ENCODE measurements at regions not wholly inside any gene's neighbourhood (a gene's known extent, or its start where the extent isn't known, plus 50 kb on each side); places are given as distances from the start of the nearest gene placed in this dataset.

DNA sequence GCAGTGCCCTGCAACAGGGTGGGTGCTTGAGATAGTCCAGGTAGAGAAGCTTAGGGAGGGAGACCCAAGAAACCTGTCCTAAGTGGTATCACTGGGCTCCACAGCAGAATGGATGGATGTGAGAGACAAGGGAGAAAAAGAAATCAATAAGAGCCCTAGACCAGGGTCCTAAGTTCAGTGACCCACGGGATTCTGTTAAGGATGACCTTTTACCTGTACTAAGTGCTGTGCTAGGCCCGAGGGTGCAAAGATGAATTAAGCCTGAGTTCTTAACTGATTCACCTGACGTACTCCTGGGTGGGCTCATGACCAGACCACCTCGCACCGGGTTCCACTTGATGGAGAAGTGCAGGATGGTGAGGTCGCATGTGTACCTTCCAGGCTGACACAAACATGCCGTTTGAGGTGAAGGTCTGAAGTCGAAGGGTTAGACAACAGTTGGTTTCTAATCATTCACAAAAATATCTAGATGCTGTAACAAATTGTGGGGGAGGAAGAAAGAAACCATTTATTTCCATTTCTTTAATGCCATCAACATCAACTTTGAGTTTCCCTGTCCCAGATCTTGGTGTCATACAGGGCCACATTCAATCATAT lies 166.5 kb downstream of the HERPUD2 start:
- ATAC-seq (replicated peaks in 6 of 8) = no peak
- Histone ChIP-seq H3K4me1 (replicated peaks in 1 of 2) (no peaks in the 10 kb centered on the region), H3K4me3 (no peak overlapping the region), H3K27ac (no peak overlapping the region)
- 0 to 91% (median 75%) methylated on average over 1 to 8 of the region's 8 CpGs; no CpG with 5 or more reads in 1 of the 10 experiments for WGBS, 10 experiments
- in situ Hi-C loops (cut with MboI; ENCODE audit: low pct_unique_long_range_greater_than_20kb in 2 of 9, low sequenced_read_pairs in 9 of 9, unreplicated experiment in 9 of 9) = no loop called here

- in situ Hi-C loops (cut with MboI; ENCODE audit: low pct_unique_long_range_greater_than_20kb in 2 of 9, low sequenced_read_pairs in 9 of 9, unreplicated experiment in 9 of 9) = no loop called here
- Histone ChIP-seq H3K4me3 (no peak overlapping the region), H3K27ac (no peak overlapping the region), H3K4me1 (replicated peaks in 1 of 2) (no peaks in the 10 kb centered on the region)
- WGBS, 10 experiments = 14 to 95% (median 83%) methylated on average over 2 to 4 of the region's 4 CpGs; no CpG with 5 or more reads in 1 of the 10 experiments
- ATAC-seq (replicated peaks in 6 of 8) = no peak
Observed at GRCh38 chr7:35526645-35527044, 168.3 kb downstream of the HERPUD2 start.

- in situ Hi-C loops (cut with MboI; ENCODE audit: low pct_unique_long_range_greater_than_20kb in 2 of 9, low sequenced_read_pairs in 9 of 9, unreplicated experiment in 9 of 9) = loop anchor here in 1 of 9 experiments (25.0 kb wide), 2 partner anchors 337 to 462 kb away; no protein-coding TSS in a partner anchor
Observed at GRCh38 chr7:35524112-35524804, 170.7 kb downstream of the HERPUD2 start.

GRCh38 chr7:35523292-35523691 lies 171.6 kb downstream of the HERPUD2 start:
- no peak for ATAC-seq (replicated peaks in 6 of 8)
- Histone ChIP-seq H3K27ac (no peak overlapping the region), H3K4me3 (no peak overlapping the region), H3K4me1 (replicated peaks in 1 of 2) (no peaks in the 10 kb centered on the region)
- 0 to 100% (median 88%) methylated on average over 1 to 7 of the region's 7 CpGs for WGBS, 10 experiments
- in situ Hi-C loops (cut with MboI; ENCODE audit: low pct_unique_long_range_greater_than_20kb in 2 of 9, low sequenced_read_pairs in 9 of 9, unreplicated experiment in 9 of 9) = loop anchor here in 1 of 9 experiments (25.0 kb wide), 2 partner anchors 336 to 461 kb away; no protein-coding TSS in a partner anchor

More at GRCh38 chr7:35524112-35524804, 170.7 kb downstream of the HERPUD2 start:
- Histone ChIP-seq H3K4me3 (no peak overlapping the region), H3K4me1 (replicated peaks in 1 of 2) (no peaks in the 10 kb centered on the region), H3K27ac (no peak overlapping the region)
- 13 to 96% (median 65%) methylated on average over 1 to 5 of the region's 5 CpGs for WGBS, 10 experiments
- peak in 3 of 8 experiments; percentile 10 to 26 (median 10) for ATAC-seq (replicated peaks in 6 of 8)

GRCh38 chr7:35522697-35523096 lies 172.2 kb downstream of the HERPUD2 start:
- no peak overlapping the region for H3K27ac ChIP-seq
- no peak for ATAC-seq (replicated peaks in 6 of 8)
- H3K4me1 ChIP-seq (replicated peaks in 1 of 2) = no peaks in the 10 kb centered on the region
- no peak overlapping the region for H3K4me3 ChIP-seq
- WGBS, 10 experiments = 0 to 71% (median 24%) methylated on average over 1 to 4 of the region's 5 CpGs; no CpG with 5 or more reads in 2 of the 10 experiments
- in situ Hi-C loops (cut with MboI; ENCODE audit: low pct_unique_long_range_greater_than_20kb in 2 of 9, low sequenced_read_pairs in 9 of 9, unreplicated experiment in 9 of 9) = loop anchor here in 1 of 9 experiments (25.0 kb wide), 2 partner anchors 335 to 460 kb away; no protein-coding TSS in a partner anchor

DNA sequence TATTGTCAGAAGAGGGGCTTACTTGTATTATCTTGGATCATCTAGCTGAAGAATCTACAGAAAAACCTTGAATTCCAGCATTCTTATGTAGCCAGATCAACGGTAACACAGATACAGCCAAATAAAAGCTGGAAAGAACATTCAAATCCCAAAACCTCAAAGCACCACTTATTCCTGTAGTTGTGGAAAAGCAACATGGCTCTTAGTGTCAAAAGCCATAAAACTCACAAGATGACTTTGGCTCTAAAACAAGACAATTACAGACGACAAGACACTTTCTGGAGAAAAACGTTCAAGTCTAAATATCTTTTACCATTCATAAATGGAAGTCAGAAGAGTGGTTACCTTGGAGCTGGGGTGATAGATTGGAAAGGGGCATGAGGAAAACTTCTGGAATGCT lies 173.0 kb downstream of the HERPUD2 start:
- no peaks in the 10 kb centered on the region for H3K4me1 ChIP-seq (replicated peaks in 1 of 2)

DNA sequence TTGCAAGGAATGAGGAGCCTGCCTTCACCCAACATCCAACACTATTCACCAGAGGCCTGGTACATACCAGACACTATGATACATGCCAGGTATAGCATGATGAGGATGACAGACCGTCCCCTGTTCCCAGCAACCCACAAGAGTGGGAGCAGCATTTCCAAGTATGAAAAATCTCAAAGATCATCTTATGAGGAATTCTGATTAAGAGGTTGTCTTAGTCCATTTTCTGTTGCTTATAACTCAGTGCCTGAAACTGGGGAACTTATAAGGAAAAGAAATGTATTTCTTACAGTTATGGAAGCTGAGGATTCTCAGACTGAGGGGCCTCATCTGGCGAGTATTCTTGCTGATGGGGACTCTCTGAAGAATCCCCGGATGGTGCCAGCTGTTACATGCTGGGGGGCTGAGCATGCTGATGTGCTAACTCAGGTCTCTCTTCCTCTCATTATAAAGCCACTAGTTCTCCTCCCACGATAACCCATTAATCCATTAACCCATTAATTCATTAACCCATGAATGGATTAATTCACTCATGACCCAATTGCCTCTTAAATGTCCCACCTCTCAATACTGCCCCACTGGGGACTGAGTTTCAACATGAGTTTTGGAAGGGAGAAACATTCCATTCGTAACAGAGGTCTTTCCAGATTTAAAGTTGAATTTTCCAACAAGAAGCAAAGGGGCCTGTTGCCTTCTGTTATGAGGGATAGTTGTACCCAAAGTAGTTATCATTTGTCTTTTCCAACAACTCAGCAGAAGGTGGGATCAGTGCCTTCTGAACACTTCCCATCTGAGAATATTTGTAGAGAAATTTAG lies 173.9 kb downstream of the HERPUD2 start:
- H3K27ac ChIP-seq = no peak overlapping the region
- 17 to 83% (median 50%) methylated on average over 1 to 5 of the region's 5 CpGs; no CpG with 5 or more reads in 1 of the 10 experiments for whole genome bisulfite sequencing, 10 experiments
- no peaks in the 10 kb centered on the region for H3K4me1 ChIP-seq (replicated peaks in 1 of 2)
- ATAC-seq (replicated peaks in 6 of 8) = no peak
- no peak overlapping the region for H3K4me3 ChIP-seq
- in situ Hi-C loops (cut with MboI; ENCODE audit: low pct_unique_long_range_greater_than_20kb in 2 of 9, low sequenced_read_pairs in 9 of 9, unreplicated experiment in 9 of 9) = loop anchor here in 1 of 9 experiments (25.0 kb wide), 2 partner anchors 334 to 459 kb away; no protein-coding TSS in a partner anchor

More for the DNA sequence above, 173.0 kb downstream of the HERPUD2 start:
- ATAC-seq (replicated peaks in 6 of 8) = no peak
- Histone ChIP-seq H3K27ac (no peak overlapping the region), H3K4me3 (no peak overlapping the region)
- WGBS, 10 experiments = 0 to 100% (median 50%) methylated on average over 1 to 3 of the region's 3 CpGs
- in situ Hi-C loops (cut with MboI; ENCODE audit: low pct_unique_long_range_greater_than_20kb in 2 of 9, low sequenced_read_pairs in 9 of 9, unreplicated experiment in 9 of 9) = loop anchor here in 1 of 9 experiments (25.0 kb wide), 2 partner anchors 335 to 460 kb away; no protein-coding TSS in a partner anchor

GRCh38 chr7:35519971-35520809 lies 174.7 kb downstream of the HERPUD2 start:
- in situ Hi-C loops (cut with MboI; ENCODE audit: low pct_unique_long_range_greater_than_20kb in 2 of 9, low sequenced_read_pairs in 9 of 9, unreplicated experiment in 9 of 9) = loop anchor here in 1 of 9 experiments (25.0 kb wide), 2 partner anchors 333 to 458 kb away; no protein-coding TSS in a partner anchor
- 0 to 82% (median 26%) methylated on average over 2 to 12 of the region's 14 CpGs; no CpG with 5 or more reads in 1 of the 10 experiments for WGBS, 10 experiments

DNA sequence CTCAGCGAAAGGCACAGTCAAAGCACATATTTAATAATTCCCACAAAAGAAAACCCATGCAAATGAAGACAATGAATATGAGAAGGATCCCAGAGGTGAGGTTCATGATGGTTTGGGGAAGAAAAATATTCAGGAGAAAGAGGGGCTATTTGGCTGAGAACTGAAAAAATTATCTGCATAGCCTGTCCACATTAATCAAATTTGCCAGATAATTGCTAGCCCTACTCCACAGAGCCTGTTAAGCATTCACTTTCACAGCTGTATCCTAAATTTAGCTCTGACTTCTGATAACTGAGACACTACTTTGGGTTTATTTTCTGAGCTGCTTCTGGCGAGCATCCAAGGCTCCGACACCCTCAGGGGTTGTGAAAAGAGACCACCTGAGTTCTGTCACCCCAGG lies 176.2 kb downstream of the HERPUD2 start:
- no peak for ATAC-seq (replicated peaks in 6 of 8)
- in situ Hi-C loops (cut with MboI; ENCODE audit: low pct_unique_long_range_greater_than_20kb in 2 of 9, low sequenced_read_pairs in 9 of 9, unreplicated experiment in 9 of 9) = loop anchor here in 1 of 9 experiments (25.0 kb wide), 2 partner anchors 331 to 456 kb away; no protein-coding TSS in a partner anchor
- 19 to 100% (median 90%) methylated on average over 1 to 3 of the region's 3 CpGs for WGBS, 10 experiments
- no peak overlapping the region for H3K4me3 ChIP-seq
- H3K4me1 ChIP-seq (replicated peaks in 1 of 2) = no peaks in the 10 kb centered on the region
- no peak overlapping the region for H3K27ac ChIP-seq

More at GRCh38 chr7:35519971-35520809, 174.7 kb downstream of the HERPUD2 start:
- Histone ChIP-seq H3K4me1 (replicated peaks in 1 of 2) (no peaks in the 10 kb centered on the region), H3K27ac (no peak overlapping the region), H3K4me3 (no peak overlapping the region)
- peak; percentile 53 to 86 (median 72) for ATAC-seq (replicated peaks in 6 of 8)

- no peak overlapping the region for H3K4me3 ChIP-seq
- no peak overlapping the region for H3K27ac ChIP-seq
- WGBS, 10 experiments = 10 to 100% (median 100%) methylated on average over 1 of the region's 1 CpG; no CpG with 5 or more reads in 5 of the 10 experiments
- in situ Hi-C loops (cut with MboI; ENCODE audit: low pct_unique_long_range_greater_than_20kb in 2 of 9, low sequenced_read_pairs in 9 of 9, unreplicated experiment in 9 of 9) = loop anchor here in 1 of 9 experiments (25.0 kb wide), 2 partner anchors 329 to 454 kb away; no protein-coding TSS in a partner anchor
- ATAC-seq (replicated peaks in 6 of 8) = no peak
- no peaks in the 10 kb centered on the region for H3K4me1 ChIP-seq (replicated peaks in 1 of 2)
Observed at GRCh38 chr7:35516498-35516897, 178.4 kb downstream of the HERPUD2 start.

DNA sequence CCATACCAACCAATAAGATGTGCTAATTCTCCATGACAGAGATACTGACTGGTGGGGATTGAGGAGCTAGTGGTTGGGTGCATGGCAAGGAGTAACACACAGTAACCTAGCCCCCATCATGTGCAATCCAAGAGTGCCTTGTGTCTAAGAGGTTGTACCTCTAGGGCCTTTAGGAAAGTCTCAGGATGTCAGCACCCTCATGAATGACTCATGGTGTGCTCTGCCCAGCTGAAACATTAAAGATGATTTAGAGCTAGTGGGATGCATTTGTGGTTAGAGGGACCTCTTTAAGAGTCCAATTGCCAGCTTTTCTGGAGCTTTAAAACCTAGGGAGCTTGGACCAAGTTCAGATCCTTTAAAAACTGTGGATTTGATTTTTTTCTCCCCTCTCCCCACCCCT lies 181.1 kb downstream of the HERPUD2 start:
- peak in 3 of 8 experiments; percentile 36 to 51 (median 44) for ATAC-seq (replicated peaks in 6 of 8)
- in situ Hi-C loops (cut with MboI; ENCODE audit: low pct_unique_long_range_greater_than_20kb in 2 of 9, low sequenced_read_pairs in 9 of 9, unreplicated experiment in 9 of 9) = loop anchor here in 1 of 9 experiments (25.0 kb wide), 2 partner anchors 327 to 452 kb away; no protein-coding TSS in a partner anchor
- Histone ChIP-seq H3K4me3 (no peak overlapping the region), H3K4me1 (replicated peaks in 1 of 2) (no peaks in the 10 kb centered on the region), H3K27ac (no peak overlapping the region)

DNA sequence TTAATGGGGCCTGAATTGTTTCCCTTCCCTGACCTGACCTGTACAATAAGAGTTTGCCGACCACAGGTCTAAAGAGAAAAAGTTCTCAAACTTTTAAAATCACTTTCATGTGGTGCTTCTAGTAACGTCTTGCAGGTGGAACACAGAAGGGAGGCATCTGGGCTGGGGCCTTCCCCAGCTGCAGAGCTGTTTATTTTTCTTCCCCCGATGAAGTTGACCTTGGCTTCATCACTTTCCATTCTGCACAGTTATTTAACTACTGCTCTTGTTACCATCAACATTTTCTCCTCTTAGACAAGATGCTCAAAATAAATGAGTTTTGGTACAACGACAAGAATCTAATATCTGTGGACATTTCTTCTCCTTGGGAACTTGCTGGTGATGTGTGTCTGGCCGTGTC lies 181.7 kb downstream of the HERPUD2 start:
- no peak overlapping the region for H3K4me3 ChIP-seq
- H3K27ac ChIP-seq = no peak overlapping the region
- in situ Hi-C loops (cut with MboI; ENCODE audit: low pct_unique_long_range_greater_than_20kb in 2 of 9, low sequenced_read_pairs in 9 of 9, unreplicated experiment in 9 of 9) = loop anchor here in 1 of 9 experiments (25.0 kb wide), 2 partner anchors 326 to 451 kb away; no protein-coding TSS in a partner anchor
- 10 to 100% (median 68%) methylated on average over 1 to 5 of the region's 5 CpGs for WGBS, 10 experiments
- no peaks in the 10 kb centered on the region for H3K4me1 ChIP-seq (replicated peaks in 1 of 2)
- ATAC-seq (replicated peaks in 6 of 8) = no peak
